ENCODE measurements at regions not wholly inside any gene's neighbourhood (a gene's known extent, or its start where the extent isn't known, plus 50 kb on each side); places are given as distances from the start of the nearest gene placed in this dataset.

DNA sequence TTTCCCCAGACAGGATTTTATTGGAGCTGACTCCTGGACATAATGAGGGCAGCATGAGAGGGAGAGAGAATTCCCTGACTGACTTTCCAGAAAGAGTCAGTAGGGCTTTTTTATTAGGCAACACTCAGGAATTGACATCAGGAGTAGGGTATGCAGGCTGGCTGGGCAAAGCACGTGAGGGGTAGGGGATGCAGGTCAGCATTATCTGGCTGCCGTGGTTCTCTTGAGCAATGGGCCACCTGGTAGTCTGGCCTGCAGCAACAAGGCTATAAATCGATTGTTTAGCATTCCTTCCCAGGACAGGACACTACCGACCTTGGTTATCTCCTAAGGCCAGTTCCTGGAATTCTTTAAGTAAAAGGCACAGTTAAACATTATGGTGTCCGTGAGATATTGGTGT lies 160.8 kb upstream of the AGAP1 start:
- TF ChIP-seq, protein P1, sequence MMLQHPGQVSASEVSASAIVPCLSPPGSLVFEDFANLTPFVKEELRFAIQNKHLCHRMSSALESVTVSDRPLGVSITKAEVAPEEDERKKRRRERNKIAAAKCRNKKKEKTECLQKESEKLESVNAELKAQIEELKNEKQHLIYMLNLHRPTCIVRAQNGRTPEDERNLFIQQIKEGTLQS (IDR thresholded peaks at IDR 0.05; ENCODE audit: insufficient read depth, low read depth, low read length), result no peak
- TF ChIP-seq SUZ12 (IDR thresholded peaks at IDR 0.05; ENCODE audit: low read length) (no peak), SIX5 (IDR thresholded peaks at IDR 0.05; ENCODE audit: low read depth, low read length) (no peak), EP300 (IDR thresholded peaks at IDR 0.05; ENCODE audit: borderline replicate concordance in 1 of 2, low read depth in 2 of 2, low read length in 2 of 2) (no peak), YY1 (IDR thresholded peaks at IDR 0.05; ENCODE audit: low read depth, low read length) (no peak), RXRA (IDR thresholded peaks at IDR 0.05; ENCODE audit: insufficient read depth, low read depth, low read length) (no peak), EZH2 (IDR thresholded peaks at IDR 0.05; ENCODE audit: low read depth, low read length, severe bottlenecking) (no peak), POLR2A (IDR thresholded peaks at IDR 0.05; ENCODE audit: control extremely low read depth in 1 of 2, low read depth in 2 of 2, low read length in 2 of 2) (no peak), RFX5 (IDR thresholded peaks at IDR 0.05; ENCODE audit: borderline replicate concordance, low read depth, low read length) (no peak), SP1 (IDR thresholded peaks at IDR 0.05; ENCODE audit: low read depth, low read length) (no peak)
- TF ChIP-seq, protein P2, sequence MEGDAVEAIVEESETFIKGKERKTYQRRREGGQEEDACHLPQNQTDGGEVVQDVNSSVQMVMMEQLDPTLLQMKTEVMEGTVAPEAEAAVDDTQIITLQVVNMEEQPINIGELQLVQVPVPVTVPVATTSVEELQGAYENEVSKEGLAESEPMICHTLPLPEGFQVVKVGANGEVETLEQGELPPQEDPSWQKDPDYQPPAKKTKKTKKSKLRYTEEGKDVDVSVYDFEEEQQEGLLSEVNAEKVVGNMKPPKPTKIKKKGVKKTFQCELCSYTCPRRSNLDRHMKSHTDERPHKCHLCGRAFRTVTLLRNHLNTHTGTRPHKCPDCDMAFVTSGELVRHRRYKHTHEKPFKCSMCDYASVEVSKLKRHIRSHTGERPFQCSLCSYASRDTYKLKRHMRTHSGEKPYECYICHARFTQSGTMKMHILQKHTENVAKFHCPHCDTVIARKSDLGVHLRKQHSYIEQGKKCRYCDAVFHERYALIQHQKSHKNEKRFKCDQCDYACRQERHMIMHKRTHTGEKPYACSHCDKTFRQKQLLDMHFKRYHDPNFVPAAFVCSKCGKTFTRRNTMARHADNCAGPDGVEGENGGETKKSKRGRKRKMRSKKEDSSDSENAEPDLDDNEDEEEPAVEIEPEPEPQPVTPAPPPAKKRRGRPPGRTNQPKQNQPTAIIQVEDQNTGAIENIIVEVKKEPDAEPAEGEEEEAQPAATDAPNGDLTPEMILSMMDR (IDR thresholded peaks at IDR 0.05; ENCODE audit: control extremely low read depth in 1 of 3, insufficient read depth in 1 of 3, low read depth in 1 of 3, low read length in 3 of 3), result no peak
- TF ChIP-seq, protein P3, sequence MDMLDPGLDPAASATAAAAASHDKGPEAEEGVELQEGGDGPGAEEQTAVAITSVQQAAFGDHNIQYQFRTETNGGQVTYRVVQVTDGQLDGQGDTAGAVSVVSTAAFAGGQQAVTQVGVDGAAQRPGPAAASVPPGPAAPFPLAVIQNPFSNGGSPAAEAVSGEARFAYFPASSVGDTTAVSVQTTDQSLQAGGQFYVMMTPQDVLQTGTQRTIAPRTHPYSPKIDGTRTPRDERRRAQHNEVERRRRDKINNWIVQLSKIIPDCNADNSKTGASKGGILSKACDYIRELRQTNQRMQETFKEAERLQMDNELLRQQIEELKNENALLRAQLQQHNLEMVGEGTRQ (IDR thresholded peaks at IDR 0.05; ENCODE audit: low read length), result no peak
